ENCODE measurements at regions not wholly inside any gene's neighbourhood (a gene's known extent, or its start where the extent isn't known, plus 50 kb on each side); places are given as distances from the start of the nearest gene placed in this dataset.
"Not testable (repeated sequence)": the region's sequence is repeated elsewhere in the genome, so short reads cannot be mapped to it uniquely, and the experiment has no call there.

DNA sequence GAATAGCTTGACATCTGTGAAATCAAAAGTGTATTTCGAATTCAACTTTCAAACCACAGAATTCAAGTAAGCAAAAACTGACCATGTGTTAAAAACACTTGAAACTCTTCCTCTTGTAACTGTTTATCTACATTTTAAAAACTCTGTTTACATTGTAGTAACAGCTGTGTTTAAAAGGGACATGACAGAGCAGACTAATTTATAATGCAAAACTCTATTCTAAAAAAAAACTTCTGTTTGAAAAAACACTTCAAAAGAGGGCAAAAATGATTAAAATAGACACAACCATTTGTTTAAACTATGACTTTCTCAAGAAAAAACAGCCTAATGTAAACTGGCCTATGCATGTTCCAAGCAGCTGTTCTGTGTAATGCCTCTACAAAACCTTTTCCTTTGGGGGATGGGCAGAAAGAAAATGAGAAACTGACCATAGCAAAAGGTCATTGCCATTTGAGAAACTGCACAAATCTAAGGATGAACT lies 149.1 kb upstream of the HMGA2 start:
- no peak for FAIRE-seq
- no peak for DNase-seq (ENCODE audit: low spot score)

DNA sequence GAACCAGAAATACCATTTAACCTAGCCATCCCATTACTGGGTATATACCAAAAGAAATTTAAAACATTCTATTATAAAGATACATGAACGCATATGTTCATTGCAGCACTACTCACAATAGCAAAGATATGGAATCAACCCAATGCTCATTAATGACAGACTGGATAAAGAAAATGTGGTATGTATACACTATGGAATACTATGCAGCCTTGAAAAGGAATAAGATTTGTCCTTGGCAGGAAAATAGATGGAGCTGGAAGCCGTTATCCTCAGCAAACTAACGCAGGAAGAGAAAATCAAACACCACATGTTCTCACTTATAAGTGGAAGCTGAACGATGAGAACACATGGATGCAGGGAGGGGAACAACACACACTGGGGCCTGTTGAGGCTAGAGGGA lies 146.1 kb upstream of the HMGA2 start:
- not testable (repeated sequence) for FAIRE-seq

DNA sequence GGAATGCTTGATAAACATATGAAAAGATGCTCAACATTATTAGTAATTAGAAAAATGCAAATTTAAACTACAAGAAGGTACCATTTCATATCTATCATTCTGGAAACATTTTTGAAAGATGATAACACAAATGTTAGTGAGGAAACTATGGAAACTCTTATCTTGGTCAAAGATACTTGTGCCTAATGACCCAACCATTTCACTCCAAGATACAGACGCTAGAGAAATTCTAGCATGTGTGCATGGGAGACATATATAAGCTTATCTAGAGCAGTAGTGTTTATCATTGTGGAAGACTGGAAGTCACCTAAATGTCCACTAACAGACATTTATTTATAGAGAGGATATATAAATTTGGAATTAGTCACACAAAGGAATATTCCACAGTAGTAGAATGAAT lies 143.1 kb upstream of the HMGA2 start:
- no peak for DNase-seq (ENCODE audit: low spot score)
- FAIRE-seq, result no peak

More for the DNA sequence above, 146.1 kb upstream of the HMGA2 start:
- DNase-seq (ENCODE audit: low spot score), result not testable (repeated sequence)

DNA sequence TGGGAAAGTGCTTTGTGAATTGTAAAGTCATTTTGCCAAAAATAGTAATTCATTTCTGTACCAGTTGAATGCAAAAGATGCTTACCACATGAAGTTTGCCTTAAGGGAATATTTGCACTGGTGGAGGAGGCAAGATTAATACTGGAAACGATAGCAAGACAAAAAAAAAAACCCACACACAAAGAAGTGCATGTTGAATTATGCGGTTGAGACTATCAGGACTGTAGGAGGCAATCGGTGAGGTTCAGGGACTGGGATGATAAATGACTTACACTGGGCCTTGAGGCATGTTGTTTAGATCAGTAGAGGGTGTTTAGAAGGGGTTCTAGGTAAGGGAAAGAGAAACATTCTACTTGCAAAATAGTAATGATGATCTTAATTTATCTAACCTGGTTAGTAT lies 142.2 kb upstream of the HMGA2 start:
- no peak for FAIRE-seq
- no peak for DNase-seq (ENCODE audit: low spot score)

DNA sequence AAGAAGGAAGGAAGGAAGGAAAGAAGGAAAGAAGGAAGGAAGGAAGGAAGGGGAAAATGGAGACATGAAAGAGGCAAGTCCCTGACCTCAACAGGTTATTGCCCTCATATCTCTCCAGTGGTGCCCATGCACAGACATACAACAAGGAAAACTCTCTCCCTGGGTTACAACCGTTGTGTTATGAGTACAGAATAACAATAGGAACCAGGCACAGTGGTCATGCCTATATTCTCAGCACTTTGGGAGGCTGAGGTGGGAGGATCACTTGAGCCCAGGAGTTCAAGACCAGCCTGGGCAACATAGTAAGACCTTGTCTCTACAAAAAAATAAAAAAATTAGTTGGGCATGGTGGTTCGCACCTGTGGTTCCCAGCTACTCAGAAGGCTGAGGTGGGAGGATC lies 139.4 kb upstream of the HMGA2 start:
- FAIRE-seq (no peak), DNase-seq (ENCODE audit: low spot score) (no peak)

DNA sequence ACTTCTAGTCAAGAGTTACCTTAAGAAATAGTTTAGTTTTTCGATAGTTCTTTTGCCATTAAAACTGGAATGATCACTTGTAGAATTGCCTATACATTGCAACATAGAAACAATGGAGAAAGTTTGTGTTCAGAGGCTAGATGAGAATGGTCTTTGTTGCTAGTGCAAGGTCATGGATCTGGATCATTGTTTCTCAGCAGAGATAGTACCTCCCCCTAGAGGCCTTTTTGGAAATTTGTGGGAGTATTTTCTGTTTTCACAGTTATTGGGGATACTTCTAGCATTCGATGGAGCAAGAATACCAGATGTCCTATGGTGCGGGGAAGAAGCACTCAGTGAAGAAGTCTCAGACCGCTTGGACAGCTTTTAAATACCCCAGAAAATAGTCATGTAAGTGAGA lies 138.8 kb upstream of the HMGA2 start:
- FAIRE-seq (no peak), DNase-seq (ENCODE audit: low spot score) (no peak)

DNA sequence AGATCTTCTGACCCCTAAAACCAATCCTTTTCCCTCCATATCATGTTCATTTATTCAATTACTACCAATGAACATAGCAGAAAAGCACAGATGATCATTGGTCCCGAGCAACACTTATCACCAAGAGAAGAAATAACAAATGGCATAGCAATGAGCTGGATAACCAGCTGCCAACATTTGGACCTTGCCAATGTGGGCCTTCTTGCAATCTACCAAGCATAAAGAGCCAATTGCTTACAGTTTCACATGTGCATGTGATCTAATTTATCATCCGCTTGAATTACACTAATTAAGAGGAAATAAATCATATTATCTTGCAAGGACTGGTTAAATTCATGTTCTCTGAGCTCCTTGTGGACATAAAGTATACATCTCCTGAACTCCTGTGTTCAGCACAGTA lies 134.8 kb upstream of the HMGA2 start:
- FAIRE-seq (no peak), DNase-seq (ENCODE audit: low spot score) (no peak)

DNA sequence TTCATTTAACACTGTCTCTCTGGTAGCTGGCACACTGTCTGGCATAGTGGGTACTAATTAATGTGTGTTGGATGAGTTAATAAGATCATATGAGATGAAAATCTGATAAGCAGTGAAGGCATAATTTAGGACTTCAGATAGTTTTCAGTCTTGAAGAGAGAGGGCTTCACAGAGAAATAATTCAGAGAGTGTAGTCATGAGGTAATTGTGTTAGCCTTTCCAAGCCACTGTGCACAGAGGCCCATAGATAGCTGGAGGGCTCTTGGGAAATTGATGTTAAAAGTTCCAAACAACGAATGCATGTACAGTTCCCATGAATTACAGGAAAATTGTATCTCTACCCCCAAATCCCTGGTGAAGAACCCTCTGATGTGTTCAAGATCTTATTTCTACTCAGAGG lies 133.8 kb upstream of the HMGA2 start:
- no peak for FAIRE-seq

DNA sequence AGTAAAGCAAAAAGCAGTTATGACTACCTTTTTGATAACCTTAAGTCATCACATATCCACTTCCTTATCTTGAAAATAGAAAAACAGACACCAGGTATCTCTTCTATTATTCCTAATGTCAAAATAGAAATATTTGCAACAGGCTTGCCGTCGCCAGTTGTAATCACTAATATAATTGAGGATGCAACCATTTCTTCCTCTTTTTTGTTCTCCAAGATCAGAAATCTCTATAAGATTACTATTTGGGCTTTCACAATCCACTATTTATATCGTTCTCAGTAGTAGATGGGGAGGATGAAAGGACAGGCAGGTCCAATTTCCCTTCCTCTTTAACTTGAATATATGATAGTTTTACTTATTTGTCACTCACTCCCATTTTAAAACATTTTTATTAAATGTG lies 130.2 kb upstream of the HMGA2 start:
- no peak for DNase-seq (ENCODE audit: low spot score)
- no peak for FAIRE-seq

More for the DNA sequence above, 133.8 kb upstream of the HMGA2 start:
- DNase-seq (ENCODE audit: low spot score), result no peak

DNA sequence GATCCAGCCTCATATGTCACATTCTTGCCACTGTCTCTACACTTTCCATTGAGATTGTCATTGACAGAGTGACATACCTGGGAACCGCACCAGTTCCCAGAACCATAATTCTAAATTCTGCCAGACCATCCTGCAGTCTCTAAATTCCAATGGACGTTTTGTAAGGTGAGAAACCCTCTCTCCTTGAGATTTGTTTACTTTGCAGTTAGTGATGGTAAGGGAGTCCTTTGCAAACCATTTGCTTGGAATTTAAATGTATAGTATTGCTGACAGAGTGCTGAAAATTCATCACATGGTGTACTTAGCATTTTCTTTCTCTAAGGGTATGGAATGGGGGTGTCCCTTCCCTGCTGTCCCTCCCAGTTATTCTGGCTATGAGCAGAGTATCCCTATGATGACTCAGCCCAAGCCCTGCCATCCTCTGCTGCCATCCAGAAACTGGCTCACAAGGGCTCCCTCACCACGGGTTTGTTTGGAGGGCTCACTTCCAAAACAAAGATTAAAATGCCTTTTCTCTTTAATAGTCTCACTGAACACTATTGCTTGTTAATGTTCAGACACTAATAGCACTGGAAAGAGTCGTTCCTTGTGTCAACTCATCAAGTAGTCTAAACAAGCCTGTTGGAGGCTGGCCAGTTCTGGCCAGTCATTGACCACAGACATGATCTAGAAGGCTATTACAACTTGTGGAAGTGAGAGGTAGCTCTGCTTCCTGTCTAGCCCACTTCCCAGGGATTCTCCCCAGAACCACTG lies 129.0 kb upstream of the HMGA2 start:
- FAIRE-seq (no peak), DNase-seq (ENCODE audit: low spot score) (peak; percentile 82)

DNA sequence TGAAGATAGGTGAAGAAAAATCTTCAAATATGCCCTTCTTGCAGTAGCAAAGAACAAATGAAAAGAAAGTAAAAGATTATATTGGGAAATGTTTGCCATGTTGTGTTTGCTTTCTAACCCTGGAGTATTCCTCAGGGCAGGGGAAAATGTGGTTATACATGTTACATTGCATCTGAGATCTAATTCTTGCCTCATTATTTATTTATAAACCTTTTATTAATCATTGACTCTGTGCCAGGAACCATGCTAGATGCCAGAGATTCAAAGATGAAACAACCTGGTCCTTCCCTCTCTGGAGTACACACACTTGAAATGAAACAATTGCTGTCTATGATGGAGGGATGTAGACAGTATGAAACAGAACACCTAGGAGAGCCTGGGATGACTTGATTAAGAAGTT lies 128.1 kb upstream of the HMGA2 start:
- FAIRE-seq (no peak), DNase-seq (ENCODE audit: low spot score) (no peak)

DNA sequence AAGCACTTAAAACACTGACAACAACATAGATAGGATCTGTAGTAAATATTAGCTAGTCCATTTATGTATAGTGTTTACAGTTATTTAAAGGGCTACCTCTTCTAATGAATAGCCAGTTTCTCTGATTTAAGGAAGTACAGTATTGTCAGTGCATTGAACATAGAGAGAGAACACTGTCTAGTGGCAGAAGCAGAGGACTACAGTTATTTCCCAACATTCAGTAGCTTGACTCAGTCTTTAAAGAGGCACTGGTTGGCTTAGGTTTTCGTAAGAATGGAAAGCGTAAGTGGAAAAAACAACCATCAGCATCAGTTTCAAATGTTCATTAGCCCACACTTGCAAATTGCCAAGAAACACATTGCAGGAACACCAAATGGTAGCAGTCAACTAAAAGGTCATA lies 125.0 kb upstream of the HMGA2 start:
- no peak for DNase-seq (ENCODE audit: low spot score)
- FAIRE-seq, result no peak

DNA sequence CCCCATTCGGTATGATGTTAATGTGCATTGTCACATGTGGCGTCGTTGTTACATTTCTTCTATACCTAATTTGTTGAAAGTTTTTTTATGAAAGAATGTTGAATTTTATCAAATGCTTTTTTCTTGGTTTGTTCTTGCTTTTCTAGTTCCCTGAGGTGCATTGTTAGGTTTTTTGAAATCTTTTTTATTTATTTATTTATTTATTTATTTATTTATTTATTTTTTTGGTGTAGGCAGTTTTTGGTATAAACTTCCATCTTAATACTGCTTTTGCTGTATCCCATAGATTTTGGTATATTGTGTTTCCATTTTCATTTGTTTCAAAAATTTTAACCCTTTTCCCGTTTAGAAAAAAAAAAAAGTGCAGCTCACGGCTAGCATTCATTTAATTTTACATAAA lies 121.1 kb upstream of the HMGA2 start:
- no peak for FAIRE-seq
- DNase-seq (ENCODE audit: low spot score), result no peak

DNA sequence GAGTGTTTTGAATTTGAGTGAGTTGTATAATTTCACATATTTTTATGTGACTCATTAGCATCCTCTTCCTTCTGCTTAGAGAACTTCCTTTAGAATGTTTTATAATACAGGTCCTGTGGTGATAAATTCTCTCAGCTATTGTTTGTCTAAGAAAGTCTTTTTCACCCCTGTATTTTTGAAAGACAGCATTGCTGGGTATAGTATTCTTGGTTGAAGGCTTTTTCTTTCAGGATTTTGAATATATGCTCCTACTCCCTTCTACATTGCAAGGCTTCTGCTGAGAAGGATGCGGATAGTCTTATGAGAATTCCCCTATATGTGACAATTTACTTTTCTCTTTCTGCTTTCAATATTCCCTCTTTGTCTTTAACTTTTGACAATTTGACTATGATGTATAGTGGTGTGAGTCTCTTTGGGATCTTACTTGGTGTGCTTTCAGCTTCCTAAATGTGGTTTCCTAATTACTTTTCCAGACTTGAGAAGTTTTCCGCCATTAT lies 118.9 kb upstream of the HMGA2 start:
- no peak for FAIRE-seq
- no peak for DNase-seq (ENCODE audit: low spot score)

DNA sequence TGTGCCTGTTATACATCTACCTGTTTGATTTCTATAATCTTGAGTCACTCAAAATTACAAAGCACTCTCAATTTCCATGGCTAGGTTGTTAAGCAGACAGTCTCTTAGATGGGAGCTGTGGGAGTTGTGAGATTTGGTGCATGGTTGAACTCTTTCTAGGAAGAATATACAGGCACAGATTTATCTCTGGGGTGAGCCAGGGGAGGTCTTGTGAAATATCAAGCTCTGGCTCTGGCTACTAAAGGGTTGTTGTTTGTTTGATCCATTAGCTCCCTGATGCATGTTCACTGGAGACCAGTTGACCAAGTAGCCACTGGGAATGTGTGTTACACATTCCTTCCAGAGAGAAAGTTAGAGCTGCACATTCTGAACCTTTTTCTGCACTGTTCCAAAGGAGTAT lies 117.2 kb upstream of the HMGA2 start:
- DNase-seq (ENCODE audit: low spot score), result no peak
- no peak for FAIRE-seq

DNA sequence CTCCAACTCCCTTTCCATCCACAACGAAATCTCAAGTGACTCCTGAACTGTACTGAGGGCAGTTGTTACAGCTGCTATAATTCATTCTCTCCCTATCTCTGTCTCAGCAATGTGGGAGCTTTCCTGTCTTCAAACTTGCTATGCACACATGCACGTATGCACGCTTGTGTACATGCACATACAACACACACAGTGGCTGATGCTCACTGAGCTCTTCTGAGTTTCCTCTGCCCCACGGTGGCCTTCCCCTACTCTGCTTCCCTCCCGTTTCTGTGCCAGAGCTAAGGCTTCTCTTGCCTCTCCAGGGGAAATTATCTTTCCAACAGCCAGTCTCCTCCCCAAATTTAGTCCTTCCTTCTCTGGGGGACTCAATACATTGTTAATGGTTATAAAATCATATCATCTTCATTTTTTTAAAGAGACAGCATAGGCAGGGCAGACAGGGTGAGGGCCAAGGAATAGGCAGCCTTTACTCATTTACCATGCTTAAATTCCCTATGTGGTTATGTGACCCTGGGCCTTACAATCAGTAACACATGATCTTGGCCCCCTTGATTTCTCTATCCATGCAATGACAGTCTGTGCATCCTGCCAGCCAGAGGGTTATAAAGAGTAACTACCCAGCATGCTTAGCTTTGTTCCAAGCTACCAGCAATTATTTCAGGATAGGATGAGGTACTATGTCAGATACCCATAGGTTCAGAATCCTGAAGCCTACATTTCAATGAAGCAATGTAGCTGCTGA lies 111.9 kb upstream of the HMGA2 start:
- FAIRE-seq (no peak), DNase-seq (ENCODE audit: low spot score) (no peak)

DNA sequence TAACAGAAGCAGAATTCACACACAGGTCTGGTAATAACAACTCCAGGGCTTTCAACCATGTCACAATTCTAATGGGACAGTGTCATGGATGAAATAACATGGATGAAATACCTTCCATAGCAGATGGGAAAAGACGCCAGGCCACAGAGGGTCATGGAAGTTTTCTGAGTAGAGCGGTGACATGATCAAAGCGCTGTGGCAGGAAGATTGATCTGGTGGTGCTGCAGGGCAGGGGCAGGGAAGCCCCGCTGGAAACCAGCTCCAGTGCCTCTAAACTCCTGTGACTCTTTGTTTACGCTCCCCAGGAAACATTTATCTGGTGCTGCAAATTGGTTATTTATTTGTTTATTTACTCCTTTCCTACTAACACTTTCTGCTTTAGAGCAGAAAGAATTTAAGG lies 108.3 kb upstream of the HMGA2 start:
- FAIRE-seq, result no peak
- no peak for DNase-seq (ENCODE audit: low spot score)

DNA sequence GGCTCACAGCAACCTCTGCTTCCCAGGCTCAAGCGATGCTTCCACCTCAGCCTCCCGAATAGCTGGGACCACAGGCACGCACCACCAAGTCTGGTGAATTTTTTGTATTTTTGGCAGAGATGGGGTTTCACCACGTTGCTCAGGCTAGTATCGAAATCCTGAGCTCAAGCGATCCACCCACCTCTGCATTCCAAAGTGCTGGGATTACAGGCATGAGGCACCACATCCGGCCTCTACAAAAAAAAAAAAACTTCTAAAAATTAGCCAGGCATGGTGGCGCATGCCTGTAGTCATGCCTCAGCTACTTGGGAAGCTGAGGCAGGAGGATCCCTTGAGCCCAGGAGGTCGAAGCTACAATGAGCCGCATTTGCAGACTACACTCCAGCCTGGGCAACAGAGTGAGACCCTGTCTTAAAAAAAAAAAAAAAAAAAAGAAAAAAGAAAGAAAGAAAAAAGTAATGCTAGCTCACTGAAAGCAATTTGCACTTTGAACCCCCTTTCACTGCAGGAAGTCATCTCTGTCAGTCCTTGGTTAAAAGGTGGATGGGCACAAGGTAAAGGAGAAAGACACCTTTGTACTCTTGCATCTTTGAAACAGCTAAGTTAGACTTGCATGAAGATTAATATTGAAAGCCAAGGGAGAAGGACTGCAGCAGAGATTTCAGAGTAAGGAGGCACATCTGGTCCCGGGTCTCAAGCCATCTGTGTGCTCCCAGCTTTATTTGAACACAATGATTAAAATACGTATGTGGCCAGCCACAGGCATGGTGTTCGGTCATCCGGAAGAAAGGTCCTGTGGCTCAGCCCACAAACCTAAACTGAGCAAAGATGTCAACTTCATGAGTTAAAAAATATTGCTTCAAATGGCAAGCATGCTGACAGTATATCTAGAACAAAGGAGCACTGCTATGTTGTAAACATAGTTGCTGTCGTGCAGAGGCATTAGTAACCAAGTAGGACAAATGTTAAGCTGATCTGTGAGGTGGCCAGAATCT lies 103.8 kb upstream of the HMGA2 start:
- DNase-seq (ENCODE audit: low spot score), result no peak
- FAIRE-seq, result peak; percentile 42

DNA sequence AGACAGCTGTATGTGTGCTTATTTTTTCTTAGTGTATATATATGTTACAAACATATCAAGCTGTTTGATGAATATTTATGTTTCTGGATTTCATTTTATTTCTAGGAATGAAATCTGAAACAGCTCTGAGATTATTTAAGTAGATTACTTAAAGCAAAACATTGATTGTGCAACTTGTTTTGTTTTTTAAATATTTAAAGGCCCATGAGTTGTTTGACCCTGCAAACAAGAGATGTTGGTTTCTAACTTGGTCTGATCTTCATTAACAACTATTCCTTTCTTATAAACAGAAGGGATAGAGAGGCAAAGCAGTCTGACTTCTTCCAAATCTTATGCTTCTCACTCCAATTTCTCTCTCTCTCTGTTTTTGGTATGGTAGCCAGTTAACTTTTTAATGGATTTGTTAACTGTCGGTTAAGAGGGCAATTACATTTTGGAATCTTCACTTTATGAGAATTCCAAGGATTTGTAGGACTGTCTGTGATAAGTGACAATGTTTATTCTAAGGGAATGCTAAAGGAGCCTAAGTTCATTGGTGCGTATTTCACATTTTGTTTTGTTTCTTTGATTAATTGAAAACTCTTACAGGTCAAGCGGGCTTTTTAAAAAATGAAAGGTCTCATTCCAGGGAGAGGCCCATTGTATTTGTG lies 102.6 kb upstream of the HMGA2 start:
- FAIRE-seq (no peak), DNase-seq (ENCODE audit: low spot score) (no peak)

DNA sequence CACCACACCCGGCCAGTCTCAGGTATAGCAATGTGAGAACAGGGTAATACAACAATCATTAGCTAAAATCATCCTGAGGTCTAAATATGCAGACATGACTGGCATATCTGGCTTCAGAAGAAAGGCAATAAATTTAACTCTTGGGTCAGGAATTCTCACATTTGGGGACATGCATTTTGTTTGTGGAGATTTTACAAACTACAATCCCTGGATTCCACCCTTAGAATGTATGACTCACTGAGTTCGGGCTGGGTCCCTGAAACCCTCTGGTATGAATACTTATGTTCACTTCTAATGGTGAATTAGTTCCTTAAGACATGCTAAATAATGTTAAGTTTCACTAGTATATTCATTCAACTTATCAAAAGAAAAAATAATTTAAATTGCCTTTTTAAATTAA lies 98.9 kb upstream of the HMGA2 start:
- FAIRE-seq (no peak), DNase-seq (ENCODE audit: low spot score) (peak; percentile 35)

DNA sequence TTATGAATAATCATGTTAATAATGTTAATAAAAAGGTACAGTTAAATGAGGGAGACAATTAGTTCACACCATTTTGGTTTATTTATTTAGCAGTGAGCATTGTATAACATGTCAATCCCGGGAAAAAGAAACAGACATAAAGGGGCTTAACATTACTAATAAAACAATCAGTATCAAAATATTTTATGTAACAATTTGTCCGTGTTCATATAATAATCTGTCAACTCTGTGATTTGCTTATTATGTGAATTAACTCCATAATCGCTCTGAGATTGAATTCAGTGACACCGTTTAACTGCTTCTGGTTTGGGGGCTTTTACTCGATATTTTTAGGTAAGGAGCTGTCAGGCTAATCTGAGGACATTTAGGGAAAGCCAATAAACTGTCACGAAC lies 95.8 kb upstream of the HMGA2 start:
- DNase-seq (ENCODE audit: low spot score) (no peak), FAIRE-seq (no peak)
